ENCODE measurements at regions not wholly inside any gene's neighbourhood (a gene's known extent, or its start where the extent isn't known, plus 50 kb on each side); places are given as distances from the start of the nearest gene placed in this dataset.

GRCh38 chr7:377080-378040, 87.4 kb downstream of the FOXL3 start:
- DNase-seq (ENCODE audit: low read depth, low spot score), result no peak
- in situ Hi-C loops (cut with HindIII; ENCODE audit: low pct_unique_long_range_greater_than_20kb, low sequenced_read_pairs), result no loop called here

- in situ Hi-C loops (cut with HindIII; ENCODE audit: low pct_unique_long_range_greater_than_20kb, low sequenced_read_pairs), result no loop called here
- no peak for DNase-seq (ENCODE audit: low read depth, low spot score)
Observed at GRCh38 chr7:378041-378420, 88.1 kb downstream of the FOXL3 start.

GRCh38 chr7:378551-379455, 88.8 kb downstream of the FOXL3 start:
- DNase-seq (ENCODE audit: low read depth, low spot score), result no peak

GRCh38 chr7:379456-380138, 89.6 kb downstream of the FOXL3 start:
- DNase-seq (ENCODE audit: low read depth, low spot score), result no peak
- in situ Hi-C loops (cut with HindIII; ENCODE audit: low pct_unique_long_range_greater_than_20kb, low sequenced_read_pairs), result no loop called here

More at GRCh38 chr7:378551-379455, 88.8 kb downstream of the FOXL3 start:
- in situ Hi-C loops (cut with HindIII; ENCODE audit: low pct_unique_long_range_greater_than_20kb, low sequenced_read_pairs), result no loop called here

GRCh38 chr7:380139-380485, 90.1 kb downstream of the FOXL3 start:
- no peak for DNase-seq (ENCODE audit: low read depth, low spot score)
- in situ Hi-C loops (cut with HindIII; ENCODE audit: low pct_unique_long_range_greater_than_20kb, low sequenced_read_pairs), result no loop called here

- no peak for DNase-seq (ENCODE audit: low read depth, low spot score)
- in situ Hi-C loops (cut with HindIII; ENCODE audit: low pct_unique_long_range_greater_than_20kb, low sequenced_read_pairs), result no loop called here
Observed at GRCh38 chr7:380711-381210, 90.8 kb downstream of the FOXL3 start.

- in situ Hi-C loops (cut with HindIII; ENCODE audit: low pct_unique_long_range_greater_than_20kb, low sequenced_read_pairs), result no loop called here
- DNase-seq (ENCODE audit: low read depth, low spot score), result no peak
Observed at GRCh38 chr7:381211-382042, 91.5 kb downstream of the FOXL3 start.

GRCh38 chr7:382043-382400, 92.1 kb downstream of the FOXL3 start:
- DNase-seq (ENCODE audit: low read depth, low spot score), result no peak
- in situ Hi-C loops (cut with HindIII; ENCODE audit: low pct_unique_long_range_greater_than_20kb, low sequenced_read_pairs), result no loop called here

GRCh38 chr7:386385-386784, 96.4 kb downstream of the FOXL3 start:
- DNase-seq (ENCODE audit: low read depth, low spot score), result no peak
- in situ Hi-C loops (cut with HindIII; ENCODE audit: low pct_unique_long_range_greater_than_20kb, low sequenced_read_pairs), result no loop called here

GRCh38 chr7:387132-388022, 97.4 kb downstream of the FOXL3 start:
- no peak for DNase-seq (ENCODE audit: low read depth, low spot score)
- in situ Hi-C loops (cut with HindIII; ENCODE audit: low pct_unique_long_range_greater_than_20kb, low sequenced_read_pairs), result no loop called here

GRCh38 chr7:388023-388960, 98.3 kb downstream of the FOXL3 start:
- no peak for DNase-seq (ENCODE audit: low read depth, low spot score)
- in situ Hi-C loops (cut with HindIII; ENCODE audit: low pct_unique_long_range_greater_than_20kb, low sequenced_read_pairs), result no loop called here

GRCh38 chr7:388961-389701, 99.2 kb downstream of the FOXL3 start:
- in situ Hi-C loops (cut with HindIII; ENCODE audit: low pct_unique_long_range_greater_than_20kb, low sequenced_read_pairs), result no loop called here
- no peak for DNase-seq (ENCODE audit: low read depth, low spot score)

- no peak for DNase-seq (ENCODE audit: low read depth, low spot score)
- in situ Hi-C loops (cut with HindIII; ENCODE audit: low pct_unique_long_range_greater_than_20kb, low sequenced_read_pairs), result no loop called here
Observed at GRCh38 chr7:389911-390601, 100.1 kb downstream of the FOXL3 start.

- in situ Hi-C loops (cut with HindIII; ENCODE audit: low pct_unique_long_range_greater_than_20kb, low sequenced_read_pairs), result no loop called here
- DNase-seq (ENCODE audit: low read depth, low spot score), result no peak
Observed at GRCh38 chr7:390761-391410, 100.9 kb downstream of the FOXL3 start.
